ENCODE measurements at regions not wholly inside any gene's neighbourhood (a gene's known extent, or its start where the extent isn't known, plus 50 kb on each side); places are given as distances from the start of the nearest gene placed in this dataset.

GRCh38 chr6:12473494-12473893, 183.3 kb downstream of the EDN1 start:
- H3K36me3 ChIP-seq (ENCODE audit: control insufficient read depth, insufficient read depth, low read length): no peaks in the 10 kb centered on the region
- no peak overlapping the region for H3K9ac ChIP-seq (ENCODE audit: low read length)
- H3K27ac ChIP-seq (ENCODE audit: low read depth, low read length): no peak overlapping the region
- H3K4me1 ChIP-seq (ENCODE audit: control insufficient read depth, insufficient read depth, low read length): peaks cover 5% of the 10 kb centered on the region
- no peak overlapping the region for H3K4me3 ChIP-seq (ENCODE audit: low read length)
- no peaks in the 10 kb centered on the region for H3K27me3 ChIP-seq (ENCODE audit: control insufficient read depth, insufficient read depth, low read length)

DNA sequence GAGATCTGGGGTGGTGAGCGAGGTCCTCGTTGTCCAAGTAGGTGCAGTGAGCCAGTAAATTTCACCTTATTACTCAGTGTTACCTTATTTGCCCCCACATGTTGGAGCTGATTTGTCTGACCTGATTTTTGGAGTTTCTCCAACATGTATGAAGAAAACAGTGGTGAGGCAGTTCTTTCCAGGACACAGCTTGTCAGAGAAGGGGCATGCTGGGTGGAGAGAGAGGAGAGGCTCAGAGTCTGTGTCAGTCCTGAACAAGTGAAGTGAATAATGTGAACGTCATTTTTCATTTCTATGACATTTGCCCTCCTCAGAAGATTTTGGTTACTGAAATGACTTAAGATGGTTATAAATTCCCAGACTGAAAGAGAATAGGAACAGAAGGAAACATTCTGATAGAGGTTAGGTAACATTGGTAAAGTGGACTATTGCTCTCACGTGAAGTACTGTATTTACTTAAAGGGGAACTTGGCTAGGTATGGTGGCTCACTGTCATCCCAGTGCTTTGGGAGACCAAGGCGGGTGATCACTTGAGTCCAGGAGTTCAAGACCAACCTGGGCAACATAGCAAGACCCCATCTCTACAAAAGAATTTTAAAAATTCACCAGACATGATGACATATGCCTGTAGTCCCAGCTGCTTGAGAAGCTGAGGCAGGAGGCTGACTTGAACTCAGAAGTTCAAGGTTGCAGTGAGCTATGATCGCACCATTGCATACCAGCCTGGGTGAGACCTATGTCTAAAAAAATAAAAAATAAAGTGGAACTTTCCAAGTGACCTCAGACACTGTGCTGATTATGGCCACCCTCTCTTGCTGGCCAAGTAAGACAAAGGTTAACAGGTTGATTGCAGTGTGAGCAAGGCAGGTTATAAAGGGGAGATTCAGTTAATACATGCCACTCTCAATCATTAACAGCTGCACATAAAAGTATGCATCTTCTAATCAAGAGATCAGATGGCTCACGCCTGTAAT, 184.3 kb downstream of the EDN1 start:
- no peak overlapping the region for H3K4me3 ChIP-seq (ENCODE audit: low read length)
- H3K36me3 ChIP-seq (ENCODE audit: control insufficient read depth, insufficient read depth, low read length): no peaks in the 10 kb centered on the region
- peaks cover 5% of the 10 kb centered on the region for H3K4me1 ChIP-seq (ENCODE audit: control insufficient read depth, insufficient read depth, low read length)
- H3K27ac ChIP-seq (ENCODE audit: low read depth, low read length): no peak overlapping the region
- H3K9ac ChIP-seq (ENCODE audit: low read length): no peak overlapping the region
- H3K27me3 ChIP-seq (ENCODE audit: control insufficient read depth, insufficient read depth, low read length): no peaks in the 10 kb centered on the region

DNA sequence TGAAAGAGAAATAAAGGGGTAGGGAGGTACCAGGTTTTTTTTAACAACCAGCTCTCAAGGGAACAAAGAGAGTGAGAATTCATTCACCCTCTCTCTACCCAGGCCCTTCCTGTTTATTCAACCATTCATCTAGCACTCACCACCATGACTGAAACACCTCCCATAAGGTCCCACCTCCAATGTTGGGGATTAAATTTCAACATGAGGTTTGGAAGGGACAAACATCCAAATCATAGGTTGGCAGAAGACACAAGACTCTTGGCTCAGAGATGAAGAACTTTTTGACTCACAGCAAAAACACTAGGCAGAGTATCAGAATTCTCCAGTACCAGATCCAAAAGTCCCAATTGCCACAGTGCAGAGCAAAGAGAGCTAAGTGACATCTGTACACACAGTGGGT, 186.3 kb downstream of the EDN1 start:
- H3K4me3 ChIP-seq (ENCODE audit: low read length): no peak overlapping the region
- H3K9ac ChIP-seq (ENCODE audit: low read length): no peak overlapping the region
- H3K36me3 ChIP-seq (ENCODE audit: control insufficient read depth, insufficient read depth, low read length): no peaks in the 10 kb centered on the region
- no peaks in the 10 kb centered on the region for H3K27me3 ChIP-seq (ENCODE audit: control insufficient read depth, insufficient read depth, low read length)
- H3K4me1 ChIP-seq (ENCODE audit: control insufficient read depth, insufficient read depth, low read length): peaks cover 5% of the 10 kb centered on the region
- H3K27ac ChIP-seq (ENCODE audit: low read depth, low read length): no peak overlapping the region

DNA sequence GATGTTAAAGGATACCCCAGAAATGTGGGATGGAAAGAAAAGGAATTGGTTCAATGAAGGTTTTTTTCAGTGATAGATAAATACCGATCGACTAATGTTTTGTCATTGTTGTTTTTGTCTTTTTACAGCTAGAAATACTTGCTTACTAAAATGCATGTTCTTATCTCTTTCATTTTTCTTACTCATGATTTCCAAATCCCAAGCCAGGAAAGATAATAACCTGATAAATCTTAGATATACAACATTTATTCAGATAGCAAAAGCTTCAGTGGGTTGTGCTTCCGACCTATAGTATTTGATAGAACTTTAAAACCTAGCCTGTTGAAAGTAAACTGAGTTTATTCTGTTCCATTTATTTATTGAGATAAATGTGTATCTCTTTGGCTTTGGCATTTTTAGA, 187.5 kb downstream of the EDN1 start:
- peaks cover 5% of the 10 kb centered on the region for H3K4me1 ChIP-seq (ENCODE audit: control insufficient read depth, insufficient read depth, low read length)
- no peak overlapping the region for H3K9ac ChIP-seq (ENCODE audit: low read length)
- no peak overlapping the region for H3K27ac ChIP-seq (ENCODE audit: low read depth, low read length)
- H3K36me3 ChIP-seq (ENCODE audit: control insufficient read depth, insufficient read depth, low read length): no peaks in the 10 kb centered on the region
- no peak overlapping the region for H3K4me3 ChIP-seq (ENCODE audit: low read length)
- no peaks in the 10 kb centered on the region for H3K27me3 ChIP-seq (ENCODE audit: control insufficient read depth, insufficient read depth, low read length)

GRCh38 chr6:12478921-12479320, 188.8 kb downstream of the EDN1 start:
- Histone ChIP-seq H3K36me3 (ENCODE audit: control insufficient read depth, insufficient read depth, low read length) (no peaks in the 10 kb centered on the region), H3K4me3 (ENCODE audit: low read length) (no peak overlapping the region), H3K27me3 (ENCODE audit: control insufficient read depth, insufficient read depth, low read length) (no peaks in the 10 kb centered on the region), H3K9ac (ENCODE audit: low read length) (no peak overlapping the region), H3K4me1 (ENCODE audit: control insufficient read depth, insufficient read depth, low read length) (peaks cover 2% of the 10 kb centered on the region), H3K27ac (ENCODE audit: low read depth, low read length) (no peak overlapping the region)

DNA sequence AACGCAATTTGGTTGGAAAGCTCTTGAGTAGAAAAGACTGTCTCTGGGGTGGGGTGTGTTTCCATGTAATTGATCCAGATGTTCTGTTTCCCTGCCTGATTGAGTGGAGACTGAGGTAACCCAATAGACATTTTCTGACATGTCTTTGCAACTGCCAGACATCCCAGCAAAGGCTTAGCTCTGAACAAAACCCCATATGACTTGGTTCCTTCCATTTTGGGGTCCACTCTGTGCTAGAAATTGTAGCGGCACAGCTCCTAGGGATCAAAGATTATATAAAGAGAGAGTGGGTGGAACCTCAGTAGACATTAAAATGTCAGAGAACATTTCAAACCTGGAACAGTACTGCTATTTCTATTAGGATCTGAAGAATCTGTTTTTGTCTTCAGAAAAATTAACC, 189.3 kb downstream of the EDN1 start:
- H3K9ac ChIP-seq (ENCODE audit: low read length): no peak overlapping the region
- no peak overlapping the region for H3K4me3 ChIP-seq (ENCODE audit: low read length)
- no peaks in the 10 kb centered on the region for H3K4me1 ChIP-seq (ENCODE audit: control insufficient read depth, insufficient read depth, low read length)
- H3K36me3 ChIP-seq (ENCODE audit: control insufficient read depth, insufficient read depth, low read length): no peaks in the 10 kb centered on the region
- no peak overlapping the region for H3K27ac ChIP-seq (ENCODE audit: low read depth, low read length)
- no peaks in the 10 kb centered on the region for H3K27me3 ChIP-seq (ENCODE audit: control insufficient read depth, insufficient read depth, low read length)

DNA sequence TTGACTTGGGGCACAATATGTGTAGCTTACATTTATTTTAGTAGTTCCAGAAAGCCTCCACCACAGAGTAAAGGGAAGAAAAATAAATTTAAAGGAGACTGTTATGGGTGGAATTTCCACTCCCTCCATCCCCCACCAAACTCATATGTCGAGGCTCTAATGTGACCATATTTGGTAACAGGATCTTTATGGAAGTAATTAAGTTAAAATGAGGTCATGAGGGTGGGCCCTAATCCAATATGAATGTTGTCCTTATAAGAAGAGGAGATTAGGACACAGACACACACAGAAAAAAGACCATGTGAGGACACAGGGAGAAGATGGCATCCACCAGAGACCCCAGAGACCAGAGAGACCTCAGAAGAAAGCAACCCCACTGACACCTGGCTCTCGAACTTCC, 189.7 kb downstream of the EDN1 start:
- no peak overlapping the region for H3K4me3 ChIP-seq (ENCODE audit: low read length)
- H3K4me1 ChIP-seq (ENCODE audit: control insufficient read depth, insufficient read depth, low read length): no peaks in the 10 kb centered on the region
- H3K9ac ChIP-seq (ENCODE audit: low read length): no peak overlapping the region
- no peak overlapping the region for H3K27ac ChIP-seq (ENCODE audit: low read depth, low read length)
- no peaks in the 10 kb centered on the region for H3K36me3 ChIP-seq (ENCODE audit: control insufficient read depth, insufficient read depth, low read length)
- no peaks in the 10 kb centered on the region for H3K27me3 ChIP-seq (ENCODE audit: control insufficient read depth, insufficient read depth, low read length)

GRCh38 chr6:12480379-12480778, 190.2 kb downstream of the EDN1 start:
- no peaks in the 10 kb centered on the region for H3K27me3 ChIP-seq (ENCODE audit: control insufficient read depth, insufficient read depth, low read length)
- no peaks in the 10 kb centered on the region for H3K36me3 ChIP-seq (ENCODE audit: control insufficient read depth, insufficient read depth, low read length)
- H3K27ac ChIP-seq (ENCODE audit: low read depth, low read length): no peak overlapping the region
- no peak overlapping the region for H3K9ac ChIP-seq (ENCODE audit: low read length)
- H3K4me1 ChIP-seq (ENCODE audit: control insufficient read depth, insufficient read depth, low read length): no peaks in the 10 kb centered on the region
- no peak overlapping the region for H3K4me3 ChIP-seq (ENCODE audit: low read length)

GRCh38 chr6:12481292-12481691, 191.1 kb downstream of the EDN1 start:
- Histone ChIP-seq H3K27me3 (ENCODE audit: control insufficient read depth, insufficient read depth, low read length) (no peaks in the 10 kb centered on the region), H3K9ac (ENCODE audit: low read length) (no peak overlapping the region), H3K27ac (ENCODE audit: low read depth, low read length) (no peak overlapping the region), H3K4me3 (ENCODE audit: low read length) (no peak overlapping the region), H3K4me1 (ENCODE audit: control insufficient read depth, insufficient read depth, low read length) (no peaks in the 10 kb centered on the region), H3K36me3 (ENCODE audit: control insufficient read depth, insufficient read depth, low read length) (no peaks in the 10 kb centered on the region)

- H3K9ac ChIP-seq (ENCODE audit: low read length): no peak overlapping the region
- no peak overlapping the region for H3K4me3 ChIP-seq (ENCODE audit: low read length)
- no peak overlapping the region for H3K27ac ChIP-seq (ENCODE audit: low read depth, low read length)
- no peaks in the 10 kb centered on the region for H3K27me3 ChIP-seq (ENCODE audit: control insufficient read depth, insufficient read depth, low read length)
- H3K4me1 ChIP-seq (ENCODE audit: control insufficient read depth, insufficient read depth, low read length): no peaks in the 10 kb centered on the region
- no peaks in the 10 kb centered on the region for H3K36me3 ChIP-seq (ENCODE audit: control insufficient read depth, insufficient read depth, low read length)
These were observed 191.7 kb downstream of the EDN1 start for GRCh38 chr6:12481850-12482249.

DNA sequence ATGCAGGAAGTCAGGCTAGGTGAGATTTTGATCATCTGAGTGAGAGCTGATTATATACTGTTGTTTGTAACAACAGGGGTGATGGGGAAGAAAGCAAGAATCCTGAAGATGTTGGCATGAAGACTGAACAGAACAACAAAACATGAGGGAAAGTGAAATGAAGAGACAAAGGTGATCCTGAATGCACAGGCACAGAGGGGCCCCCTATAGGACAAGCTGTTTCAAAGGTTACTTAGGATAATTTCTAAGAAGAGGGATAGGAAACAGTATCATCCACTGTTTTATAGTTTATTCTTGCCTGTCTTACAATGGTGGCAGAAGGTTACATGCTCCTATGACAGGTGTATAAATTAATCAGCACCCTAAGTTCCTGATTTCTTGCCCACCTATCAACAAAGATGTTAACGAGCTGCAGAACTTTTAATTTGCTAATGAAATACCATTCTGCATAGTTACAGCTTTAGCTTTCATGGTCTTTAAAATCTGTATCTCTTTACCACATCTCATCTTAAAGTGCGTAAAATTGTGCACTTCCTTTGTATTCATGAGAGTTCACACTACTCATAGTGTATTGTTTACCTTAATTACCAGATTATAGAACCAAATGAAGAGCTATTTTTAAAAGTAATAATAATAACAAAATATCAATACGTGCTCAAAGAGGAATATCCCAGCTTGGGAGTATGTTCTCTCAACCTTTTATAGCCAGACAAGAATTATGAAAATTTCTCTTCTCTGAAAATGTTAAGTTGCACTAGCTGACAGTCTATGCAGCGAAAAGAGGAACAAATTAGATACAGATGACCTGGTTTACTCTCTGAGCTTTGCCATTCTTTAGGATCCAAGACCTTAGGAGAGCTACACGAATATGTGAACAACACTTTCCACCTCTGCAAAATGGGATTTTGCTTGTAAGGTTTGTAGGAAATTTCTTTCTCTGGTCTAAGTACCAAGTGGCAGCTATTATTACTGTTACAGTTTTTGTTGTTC, 192.5 kb downstream of the EDN1 start:
- no peak overlapping the region for H3K27ac ChIP-seq (ENCODE audit: low read depth, low read length)
- no peaks in the 10 kb centered on the region for H3K27me3 ChIP-seq (ENCODE audit: control insufficient read depth, insufficient read depth, low read length)
- no peaks in the 10 kb centered on the region for H3K4me1 ChIP-seq (ENCODE audit: control insufficient read depth, insufficient read depth, low read length)
- H3K36me3 ChIP-seq (ENCODE audit: control insufficient read depth, insufficient read depth, low read length): no peaks in the 10 kb centered on the region
- H3K4me3 ChIP-seq (ENCODE audit: low read length): no peak overlapping the region
- no peak overlapping the region for H3K9ac ChIP-seq (ENCODE audit: low read length)

DNA sequence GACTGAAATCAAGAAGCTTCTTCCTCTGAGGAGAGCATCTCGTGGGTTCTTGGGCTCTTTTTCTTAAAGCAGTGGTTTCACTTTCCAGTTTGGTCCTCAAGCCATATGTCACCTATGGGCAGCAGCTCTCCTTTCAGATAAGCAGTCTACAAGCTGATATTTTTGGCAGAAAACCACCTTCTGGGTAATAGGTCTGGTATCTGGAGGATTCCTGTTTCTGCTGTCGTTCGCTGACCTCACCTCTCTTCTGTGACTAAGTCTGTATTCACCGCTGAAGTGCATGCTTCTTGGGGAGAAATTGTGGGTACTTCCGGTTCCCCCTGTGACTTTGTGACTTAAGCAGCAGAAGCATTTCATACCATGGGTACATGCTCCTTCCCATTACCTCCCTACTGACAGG, 193.6 kb downstream of the EDN1 start:
- Histone ChIP-seq H3K4me3 (ENCODE audit: low read length) (no peak overlapping the region), H3K27me3 (ENCODE audit: control insufficient read depth, insufficient read depth, low read length) (no peaks in the 10 kb centered on the region), H3K27ac (ENCODE audit: low read depth, low read length) (no peak overlapping the region), H3K36me3 (ENCODE audit: control insufficient read depth, insufficient read depth, low read length) (no peaks in the 10 kb centered on the region), H3K4me1 (ENCODE audit: control insufficient read depth, insufficient read depth, low read length) (no peaks in the 10 kb centered on the region), H3K9ac (ENCODE audit: low read length) (no peak overlapping the region)

Measured in rectal smooth muscle tissue (tissue), 1 donor.